H1 (cell line): ENCODE measurements at regions not wholly inside any gene's neighbourhood (a gene's known extent, or its start where the extent isn't known, plus 50 kb on each side); places are given as distances from the start of the nearest gene placed in this dataset.

Source experiments
- CTCF ChIA-PET: fragments of 300-600 bp; sonication (Branson Sonifier 250); formaldehyde crosslinking; loops from one replicate; lab custom pipeline; 2021; ENCODE audit not compliant: partially characterized antibody; lab: Charles Lee
- POLR2A ChIA-PET: fragments of 300-600 bp; sonication (Branson Sonifier 250); formaldehyde crosslinking; loops from one replicate; lab custom pipeline; 2021; ENCODE audit warnings: inconsistent platforms; ENCODE audit not compliant: partially characterized antibody; lab: Charles Lee
- DNase-seq, 2 experiments: peaks; one replicate each; pipeline versions ENCODE4 v3.0.0 to v3.0.0-alpha.2; 2010 to 2022; ENCODE audit warnings: low spot score in 2 of 2, low read depth in 1 of 2, mixed read lengths in 1 of 2
- FAIRE-seq: peaks from 2 replicates; lab custom pipeline; 2011; peaks lifted over from hg19 to GRCh38; lab: Jason Lieb, UNC
- H2AFZ ChIP-seq: 2 replicates; pipeline ENCODE4 v1.8.1; 2012; ENCODE audit warnings: low read length, inconsistent platforms
- H2AK5ac ChIP-seq: 2 replicates; pipeline ENCODE4 v1.6.1; 2013; ENCODE audit warnings: low read depth, low read length
- H2BK120ac ChIP-seq: replicated peaks from 2 replicates; pipeline ENCODE3; 2013; ENCODE audit warnings: low read depth, low read length, inconsistent platforms
- H2BK12ac ChIP-seq: 2 replicates; pipeline ENCODE4 v1.6.1; 2013; ENCODE audit warnings: low read depth, low read length
- H2BK15ac ChIP-seq: 2 replicates; pipeline ENCODE4 v1.6.1; 2013; ENCODE audit warnings: low read length
- H2BK20ac ChIP-seq: 2 replicates; pipeline ENCODE4 v1.6.1; 2013; ENCODE audit warnings: low read length
- H2BK5ac ChIP-seq: 2 replicates; pipeline ENCODE4 v1.6.1; 2013; ENCODE audit warnings: low read depth, low read length
- H3K14ac ChIP-seq: 2 replicates; pipeline ENCODE4 v1.6.1; 2013; ENCODE audit warnings: inconsistent platforms; ENCODE audit not compliant: insufficient read length
- H3K18ac ChIP-seq: 2 replicates; pipeline ENCODE4 v1.6.1; 2013; ENCODE audit warnings: low read length; ENCODE audit errors: extremely low read depth
- H3K23ac ChIP-seq: 2 replicates; pipeline ENCODE4 v1.6.1; 2013; ENCODE audit warnings: inconsistent platforms; ENCODE audit not compliant: insufficient read length
- H3K23me2 ChIP-seq: 2 replicates; pipeline ENCODE4 v1.6.1; 2013; ENCODE audit warnings: low read depth, low read length
- H3K27ac ChIP-seq: 2 replicates; pipeline ENCODE4 v1.6.1; 2011; ENCODE audit warnings: low read depth, low read length, inconsistent platforms
- H3K27me3 ChIP-seq, 4 experiments: replicated peaks in 1 of 4; 1 replicate in 1 of 4; 2 replicates in 3 of 4; pipeline versions ENCODE4 v1.6.1 to v1.8.1; 2011 to 2013; ENCODE audit warnings: low read length in 3 of 4, mild to moderate bottlenecking in 3 of 4, inconsistent platforms in 2 of 4, mixed read lengths in 2 of 4, moderate library complexity in 1 of 4; ENCODE audit not compliant: control insufficient read depth in 3 of 4, insufficient read depth in 3 of 4; ENCODE audit errors: extremely low read depth in 1 of 4
- H3K36me3 ChIP-seq, 4 experiments: 2 replicates each; pipeline versions ENCODE4 v1.6.1 to v1.8.1; 2011 to 2013; ENCODE audit warnings: mild to moderate bottlenecking in 4 of 4, low read length in 3 of 4, moderate library complexity in 2 of 4, control low read depth in 1 of 4, inconsistent platforms in 1 of 4; ENCODE audit not compliant: insufficient read depth in 4 of 4, control insufficient read depth in 2 of 4
- H3K4ac ChIP-seq: replicated peaks from 2 replicates; pipeline ENCODE3; 2013; ENCODE audit warnings: low read length, low read depth, mixed read lengths, inconsistent platforms; ENCODE audit not compliant: insufficient read length
- H3K4me1 ChIP-seq, 4 experiments: replicated peaks in 1 of 4; 1 replicate in 1 of 4; 2 replicates in 3 of 4; pipeline versions ENCODE4 v1.6.1 to v1.8.1; 2011 to 2013; ENCODE audit warnings: low read length in 3 of 4, inconsistent platforms in 2 of 4, mixed read lengths in 1 of 4; ENCODE audit not compliant: insufficient read depth in 4 of 4, control insufficient read depth in 3 of 4
- H3K4me2 ChIP-seq, 2 experiments: 2 replicates each; pipeline versions ENCODE4 v1.6.1 to v1.8.1; 2011 to 2013; ENCODE audit warnings: low read depth in 2 of 2, low read length in 2 of 2, control low read depth in 1 of 2, inconsistent platforms in 1 of 2, mild to moderate bottlenecking in 1 of 2; ENCODE audit not compliant: insufficient read depth in 1 of 2
- H3K4me3 ChIP-seq, 4 experiments: fragments of 200-600, 300-600 bp in 1 of 4; sonication (generic), shearing (Covaris generic), sonication (Bioruptor Twin) in 1 of 4; 2 replicates each; pipeline versions ENCODE4 v1.5.1 to v1.8.1; 2011 to 2016; ENCODE audit warnings: low read length in 4 of 4, low read depth in 3 of 4, control low read depth in 2 of 4, inconsistent platforms in 2 of 4, mild to moderate bottlenecking in 2 of 4, mixed read lengths in 1 of 4, moderate library complexity in 1 of 4; ENCODE audit not compliant: insufficient read depth in 2 of 4; ENCODE audit errors: extremely low read depth in 1 of 4
- H3K56ac ChIP-seq: replicated peaks from 2 replicates; pipeline ENCODE3; 2013; ENCODE audit warnings: low read depth, mild to moderate bottlenecking, mixed read lengths, low read length, inconsistent platforms; ENCODE audit not compliant: insufficient read length
- H3K79me1 ChIP-seq: 2 replicates; pipeline ENCODE4 v1.6.1; 2013; ENCODE audit warnings: low read depth, low read length, control low read depth
- H3K79me2 ChIP-seq, 2 experiments: 2 replicates each; pipeline versions ENCODE4 v1.6.1 to v1.8.1; 2012 to 2013; ENCODE audit warnings: low read length in 2 of 2, mild to moderate bottlenecking in 2 of 2, inconsistent platforms in 1 of 2; ENCODE audit not compliant: insufficient read depth in 2 of 2, control insufficient read depth in 1 of 2
- H3K9ac ChIP-seq, 4 experiments: replicated peaks in 1 of 4; 1 replicate in 1 of 4; 2 replicates in 3 of 4; pipeline versions ENCODE4 v1.6.1 to v1.8.1; 2011 to 2013; ENCODE audit warnings: low read depth in 3 of 4, low read length in 3 of 4, control low read depth in 2 of 4, mild to moderate bottlenecking in 2 of 4, moderate library complexity in 2 of 4, inconsistent platforms in 1 of 4; ENCODE audit errors: extremely low read depth in 1 of 4
- H3K9me3 ChIP-seq, 2 experiments: 2 replicates each; pipeline versions ENCODE4 v1.6.1 to v1.8.1; 2012 to 2013; ENCODE audit warnings: mild to moderate bottlenecking in 2 of 2, moderate library complexity in 2 of 2, control low read depth in 1 of 2, inconsistent platforms in 1 of 2, low read depth in 1 of 2, low read length in 1 of 2, mixed read lengths in 1 of 2; ENCODE audit not compliant: insufficient read depth in 2 of 2
- H4K20me1 ChIP-seq, 2 experiments: replicated peaks in 1 of 2; 2 replicates each; pipeline versions ENCODE3 to v1.8.1; 2011 to 2013; ENCODE audit warnings: inconsistent platforms in 2 of 2, low read length in 2 of 2, mild to moderate bottlenecking in 1 of 2; ENCODE audit not compliant: insufficient read depth in 2 of 2, control insufficient read depth in 1 of 2
- H4K5ac ChIP-seq: 2 replicates; pipeline ENCODE4 v1.6.1; 2013; ENCODE audit warnings: low read length, low read depth, mixed read lengths, inconsistent platforms; ENCODE audit not compliant: insufficient read length
- H4K8ac ChIP-seq: 2 replicates; pipeline ENCODE4 v1.8.0; 2013; ENCODE audit warnings: mild to moderate bottlenecking, moderate library complexity, low read length, inconsistent platforms; ENCODE audit not compliant: insufficient read depth; ENCODE audit errors: extremely low read depth
- H4K91ac ChIP-seq: replicated peaks from 2 replicates; pipeline ENCODE3; 2013; ENCODE audit warnings: low read length, mixed read lengths, inconsistent platforms; ENCODE audit not compliant: insufficient read length
- BRCA1 ChIP-seq: IDR thresholded peaks from 2 replicates; pipeline ENCODE4 v1.6.1; 2012; ENCODE audit warnings: low read depth, low read length, improper control_type of control experiment
- CBX5 ChIP-seq: fragments of 300-800, 300-1000 bp; sonication (generic); IDR thresholded peaks from 2 replicates; pipeline ENCODE4 v1.7.1; 2016; ENCODE audit warnings: antibody characterized with exemption, low read length, low read depth
- GTF2F1 ChIP-seq: IDR thresholded peaks from 2 replicates; pipeline ENCODE4 v1.6.1; 2012; ENCODE audit warnings: low read depth, low read length, improper control_type of control experiment, borderline replicate concordance
- RNF2 ChIP-seq: fragments of 200-900, 300-1000 bp; sonication (generic); IDR thresholded peaks from 2 replicates; pipeline ENCODE4 v1.7.1; 2016; ENCODE audit warnings: borderline replicate concordance, low read depth, mild to moderate bottlenecking, antibody characterized with exemption, low read length; ENCODE audit not compliant: poor library complexity, severe bottlenecking; ENCODE audit errors: missing control alignments
- SP1 ChIP-seq: IDR thresholded peaks from 2 replicates; pipeline ENCODE4 v1.6.1; 2011; ENCODE audit warnings: low read depth, low read length
- SP4 ChIP-seq: IDR thresholded peaks from 2 replicates; pipeline ENCODE4 v1.6.1; 2012; ENCODE audit warnings: low read length, inconsistent platforms
- SRF ChIP-seq: IDR thresholded peaks from 2 replicates; pipeline ENCODE4 v1.6.1; 2011; ENCODE audit warnings: mild to moderate bottlenecking, low read depth, low read length, moderate library complexity
- WGBS, 2 experiments: shearing (Covaris generic) in 1 of 2; methylation state at CpG; one replicate each; pipeline versions ENCODE4 v1.1.6 to v1.1.7; 2013 to 2015; ENCODE audit warnings: low lambda C conversion rate in 2 of 2, mixed read lengths in 2 of 2, inconsistent platforms in 1 of 2, low coverage in 1 of 2, missing lambda C conversion rate in 1 of 2; ENCODE audit not compliant: insufficient replicate concordance in 2 of 2, insufficient coverage in 1 of 2, insufficient read length in 1 of 2; ENCODE audit errors: extremely low coverage in 1 of 2, missing lambda C conversion rate in 1 of 2; 5-methylcytosine and 5-hydroxymethylcytosine counted together

DNA sequence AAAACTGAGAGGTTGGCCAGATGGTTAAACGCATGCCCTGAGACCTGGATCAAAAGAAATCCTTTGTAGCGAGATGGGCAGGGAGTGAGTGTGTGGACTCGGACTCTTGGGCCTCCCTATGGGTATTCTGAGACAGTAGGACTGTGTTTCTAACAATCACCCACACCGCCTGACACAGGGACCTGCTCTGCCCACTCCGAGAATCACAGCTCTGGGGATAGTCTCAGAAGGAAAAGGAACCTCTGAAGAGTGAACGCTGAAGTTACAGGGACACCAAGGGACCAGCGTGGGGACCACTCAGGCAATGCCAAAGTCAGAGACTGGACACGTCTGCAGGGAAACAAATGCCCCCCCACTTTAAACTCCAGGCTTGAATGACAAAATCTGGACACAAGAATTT, 242.1 kb upstream of the TCERG1L start:
- WGBS, 2 experiments: 87% methylated on average over 8 of the region's 8 CpGs; no CpG with 5 or more reads in 1 of the 2 experiments
- Histone ChIP-seq H2AK5ac (no peak overlapping the region), H3K18ac (no peak overlapping the region), H3K79me2 (no peaks in the 10 kb centered on the region), H2BK12ac (no peak overlapping the region), H2BK15ac (no peak overlapping the region), H3K36me3 (no peaks in the 10 kb centered on the region), H3K23me2 (no peaks in the 10 kb centered on the region), H3K9me3 (no peaks in the 10 kb centered on the region), H3K79me1 (no peaks in the 10 kb centered on the region), H2BK120ac (no peak overlapping the region), H3K4me3 (no peak overlapping the region), H3K23ac (no peak overlapping the region), H4K91ac (no peak overlapping the region), H3K27me3 (no peaks in the 10 kb centered on the region), H2AFZ (no peak overlapping the region), H3K4me2 (no peak overlapping the region), H3K4ac (no peak overlapping the region), H4K8ac (no peak overlapping the region), H3K27ac (no peak overlapping the region), H3K4me1 (no peaks in the 10 kb centered on the region; a peak in 1 of 7 replicates), H3K56ac (no peak overlapping the region), H2BK20ac (no peak overlapping the region), H3K9ac (no peak overlapping the region), H4K5ac (no peak overlapping the region), H4K20me1 (peaks cover 0 to 2% of the 10 kb centered on the region in 2 experiments), H3K14ac (no peak overlapping the region), H2BK5ac (no peak overlapping the region)
- POLR2A ChIA-PET: no interaction called here
- FAIRE-seq (no peak), DNase-seq (no peak)
- CTCF ChIA-PET: interaction anchor here (1.0 to 1.7 kb wide), 3 partner anchors 8 to 16 kb away, joined by 4 to 5 read pairs (median 5); no protein-coding TSS in a partner anchor
- TF ChIP-seq RNF2 (no peak), SP4 (no peak), BRCA1 (no peak), GTF2F1 (no peak), SP1 (no peak), SRF (no peak), CBX5 (no peak)
